Hepatocyte (in vitro differentiated cells): ENCODE measurements at regions not wholly inside any gene's neighbourhood (a gene's known extent, or its start where the extent isn't known, plus 50 kb on each side); places are given as distances from the start of the nearest gene placed in this dataset.

Source experiments
- DNase-seq: peaks from one replicate; pipeline ENCODE4 v3.0.0-alpha.2; 2016; ENCODE audit warnings: low spot score
- H2AFZ ChIP-seq: fragments of 200-600 bp; sonication (generic); 2 replicates; pipeline ENCODE4 v1.6.0; 2016; ENCODE audit warnings: antibody characterized with exemption, mild to moderate bottlenecking
- H3K27ac ChIP-seq: fragments of 200-600 bp; sonication (generic); 2 replicates; pipeline ENCODE4 v1.5.1; 2016; ENCODE audit warnings: mild to moderate bottlenecking
- H3K27me3 ChIP-seq: fragments of 200-600 bp; sonication (generic); 2 replicates; pipeline ENCODE4 v1.6.1; 2016
- H3K36me3 ChIP-seq: fragments of 200-600 bp; sonication (generic); replicated peaks from 2 replicates; pipeline ENCODE4 v1.5.1; 2016; ENCODE audit warnings: low read depth; ENCODE audit not compliant: insufficient read depth
- H3K4me1 ChIP-seq: fragments of 200-600 bp; sonication (generic); 2 replicates; pipeline ENCODE4 v1.5.1; 2016; ENCODE audit warnings: mild to moderate bottlenecking, moderate library complexity; ENCODE audit not compliant: insufficient read depth
- H3K4me2 ChIP-seq: fragments of 200-600 bp; sonication (generic); 2 replicates; pipeline ENCODE4 v1.6.0; 2016
- H3K4me3 ChIP-seq: fragments of 200-600 bp; sonication (generic); 2 replicates; pipeline ENCODE4 v1.5.1; 2016; ENCODE audit warnings: mild to moderate bottlenecking
- H3K79me2 ChIP-seq: fragments of 200-600 bp; sonication (generic); 2 replicates; pipeline ENCODE4 v1.6.0; 2017; ENCODE audit warnings: mild to moderate bottlenecking
- H3K9me2 ChIP-seq: fragments of 200-600 bp; sonication (generic); replicated peaks from 2 replicates; pipeline ENCODE4 v1.6.0; 2017; ENCODE audit warnings: mild to moderate bottlenecking; ENCODE audit not compliant: insufficient read depth
- H3K9me3 ChIP-seq: fragments of 200-600 bp; sonication (generic); 2 replicates; pipeline ENCODE4 v1.5.1; 2016; ENCODE audit warnings: low read depth, mild to moderate bottlenecking
- H4K20me1 ChIP-seq: fragments of 200-600 bp; sonication (generic); 2 replicates; pipeline ENCODE4 v1.6.0; 2016; ENCODE audit warnings: mild to moderate bottlenecking; ENCODE audit not compliant: insufficient read depth, poor library complexity, severe bottlenecking
- EZH2 ChIP-seq: fragments of 200-600 bp; sonication (generic); IDR thresholded peaks from 2 replicates; pipeline ENCODE4 v1.6.1; 2016; ENCODE audit warnings: antibody characterized with exemption, mild to moderate bottlenecking, borderline replicate concordance
- EZH2phosphoT487 ChIP-seq: fragments of 200-600 bp; sonication (generic); IDR thresholded peaks from one replicate; pipeline ENCODE4 v1.6.1; 2018; ENCODE audit warnings: antibody characterized with exemption, mild to moderate bottlenecking, low read depth, moderate library complexity; ENCODE audit not compliant: unreplicated experiment, severe bottlenecking
- WGBS: methylation state at CpG from one replicate; pipeline ENCODE4 v1.1.6; 2016; ENCODE audit warnings: low lambda C conversion rate; ENCODE audit errors: missing lambda C conversion rate; 5-methylcytosine and 5-hydroxymethylcytosine counted together
- TF ChIP-seq, protein P1 (sequence below): fragments of 200-600 bp; sonication (generic); IDR thresholded peaks from 2 replicates; pipeline ENCODE4 v1.5.1; 2016; ENCODE audit warnings: antibody characterized with exemption, mild to moderate bottlenecking; ENCODE audit not compliant: poor library complexity

GRCh38 chr22:49415151-49415951 is 412.3 kb downstream of the BRD1 start:
- no peak for TF ChIP-seq EZH2phosphoT487
- no peak for TF ChIP-seq EZH2
- TF ChIP-seq, protein P1, sequence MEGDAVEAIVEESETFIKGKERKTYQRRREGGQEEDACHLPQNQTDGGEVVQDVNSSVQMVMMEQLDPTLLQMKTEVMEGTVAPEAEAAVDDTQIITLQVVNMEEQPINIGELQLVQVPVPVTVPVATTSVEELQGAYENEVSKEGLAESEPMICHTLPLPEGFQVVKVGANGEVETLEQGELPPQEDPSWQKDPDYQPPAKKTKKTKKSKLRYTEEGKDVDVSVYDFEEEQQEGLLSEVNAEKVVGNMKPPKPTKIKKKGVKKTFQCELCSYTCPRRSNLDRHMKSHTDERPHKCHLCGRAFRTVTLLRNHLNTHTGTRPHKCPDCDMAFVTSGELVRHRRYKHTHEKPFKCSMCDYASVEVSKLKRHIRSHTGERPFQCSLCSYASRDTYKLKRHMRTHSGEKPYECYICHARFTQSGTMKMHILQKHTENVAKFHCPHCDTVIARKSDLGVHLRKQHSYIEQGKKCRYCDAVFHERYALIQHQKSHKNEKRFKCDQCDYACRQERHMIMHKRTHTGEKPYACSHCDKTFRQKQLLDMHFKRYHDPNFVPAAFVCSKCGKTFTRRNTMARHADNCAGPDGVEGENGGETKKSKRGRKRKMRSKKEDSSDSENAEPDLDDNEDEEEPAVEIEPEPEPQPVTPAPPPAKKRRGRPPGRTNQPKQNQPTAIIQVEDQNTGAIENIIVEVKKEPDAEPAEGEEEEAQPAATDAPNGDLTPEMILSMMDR, result no peak
- Histone ChIP-seq H4K20me1 (no peaks in the 10 kb centered on the region), H3K27me3 (peaks cover 3% of the 10 kb centered on the region), H3K36me3 (no peaks in the 10 kb centered on the region), H3K4me2 (no peak overlapping the region), H3K4me1 (no peaks in the 10 kb centered on the region), H3K27ac (no peak overlapping the region), H3K9me3 (no peaks in the 10 kb centered on the region), H3K79me2 (no peaks in the 10 kb centered on the region), H3K9me2 (no peaks in the 10 kb centered on the region), H2AFZ (no peak overlapping the region), H3K4me3 (no peak overlapping the region)
- no peak for DNase-seq
- 76% methylated on average over 21 of the region's 21 CpGs for WGBS

DNA sequence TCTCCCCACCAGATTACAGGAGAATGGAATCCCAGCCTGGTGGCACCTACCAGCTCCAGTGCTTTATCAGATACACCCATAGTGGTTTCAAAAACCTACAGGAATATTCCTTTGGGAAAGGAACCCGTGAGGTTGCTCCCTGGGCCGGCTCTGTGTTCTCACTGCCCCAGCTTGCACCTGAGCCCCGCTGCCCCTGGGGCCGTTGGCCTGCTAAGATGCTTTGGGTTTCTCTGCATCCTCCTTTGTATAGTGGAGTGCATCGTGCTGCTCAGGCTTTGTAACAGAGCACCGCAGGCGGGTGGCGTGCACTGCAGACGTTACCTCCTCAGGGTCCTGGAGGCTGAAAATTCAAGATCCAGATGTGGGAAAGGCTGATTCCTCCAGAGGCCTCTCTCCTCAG is 414.1 kb downstream of the BRD1 start:
- peaks cover 3% of the 10 kb centered on the region for H3K27me3 ChIP-seq
- H3K27ac ChIP-seq, result no peak overlapping the region
- no peak overlapping the region for H3K4me2 ChIP-seq
- H3K9me2 ChIP-seq, result no peaks in the 10 kb centered on the region
- no peaks in the 10 kb centered on the region for H3K36me3 ChIP-seq
- no peaks in the 10 kb centered on the region for H4K20me1 ChIP-seq
- TF ChIP-seq EZH2 (no peak), EZH2phosphoT487 (no peak)
- TF ChIP-seq, protein P1, result no peak
- DNase-seq, result no peak
- no peak overlapping the region for H3K4me3 ChIP-seq
- H3K4me1 ChIP-seq, result no peaks in the 10 kb centered on the region
- no peaks in the 10 kb centered on the region for H3K79me2 ChIP-seq
- H2AFZ ChIP-seq, result no peak overlapping the region
- H3K9me3 ChIP-seq, result no peaks in the 10 kb centered on the region
- WGBS, result 72% methylated on average over 9 of the region's 9 CpGs

DNA sequence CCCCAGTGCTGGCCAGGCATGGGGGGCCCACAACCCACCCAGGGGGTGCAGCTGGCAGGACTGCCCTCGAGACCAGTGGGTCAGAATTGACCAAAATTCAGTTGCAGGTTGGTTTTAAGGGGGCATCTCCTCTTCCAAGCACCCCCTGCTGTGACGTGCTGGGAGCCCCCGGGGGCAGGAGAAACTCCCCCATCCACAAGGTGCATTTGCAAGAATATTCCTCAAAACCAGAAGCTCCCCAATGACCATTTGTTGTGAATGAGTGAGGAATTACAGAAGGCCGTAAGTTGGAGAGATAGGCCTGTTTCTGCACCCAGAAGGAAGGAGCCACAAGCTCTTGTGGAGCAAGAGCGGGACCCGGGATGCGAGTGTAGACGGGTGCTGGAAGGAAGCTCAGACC is 414.5 kb downstream of the BRD1 start:
- 82% methylated on average over 8 of the region's 8 CpGs for WGBS
- Histone ChIP-seq H3K9me2 (no peaks in the 10 kb centered on the region), H3K27me3 (peaks cover 3% of the 10 kb centered on the region), H3K4me3 (no peak overlapping the region), H2AFZ (no peak overlapping the region), H3K27ac (no peak overlapping the region), H3K36me3 (no peaks in the 10 kb centered on the region), H3K4me1 (no peaks in the 10 kb centered on the region), H3K79me2 (no peaks in the 10 kb centered on the region), H4K20me1 (no peaks in the 10 kb centered on the region), H3K4me2 (no peak overlapping the region), H3K9me3 (no peaks in the 10 kb centered on the region)
- no peak for DNase-seq
- no peak for TF ChIP-seq EZH2phosphoT487
- TF ChIP-seq EZH2, result no peak
- TF ChIP-seq, protein P1, result no peak
